ENCODE measurements at regions not wholly inside any gene's neighbourhood (a gene's known extent, or its start where the extent isn't known, plus 50 kb on each side); places are given as distances from the start of the nearest gene placed in this dataset.

GRCh38 chr20:50388733-50389437 is 121.3 kb upstream of the PTPN1 start:
- no peak for TF ChIP-seq CTCF (conservative IDR thresholded peaks at IDR 0.05; ENCODE audit: low read length)
- TF ChIP-seq EZH2phosphoT487 (IDR thresholded peaks at IDR 0.05; ENCODE audit: borderline replicate concordance): no peak

Data from Loucy (cell line).